ENCODE measurements at regions not wholly inside any gene's neighbourhood (a gene's known extent, or its start where the extent isn't known, plus 50 kb on each side); places are given as distances from the start of the nearest gene placed in this dataset.

DNA sequence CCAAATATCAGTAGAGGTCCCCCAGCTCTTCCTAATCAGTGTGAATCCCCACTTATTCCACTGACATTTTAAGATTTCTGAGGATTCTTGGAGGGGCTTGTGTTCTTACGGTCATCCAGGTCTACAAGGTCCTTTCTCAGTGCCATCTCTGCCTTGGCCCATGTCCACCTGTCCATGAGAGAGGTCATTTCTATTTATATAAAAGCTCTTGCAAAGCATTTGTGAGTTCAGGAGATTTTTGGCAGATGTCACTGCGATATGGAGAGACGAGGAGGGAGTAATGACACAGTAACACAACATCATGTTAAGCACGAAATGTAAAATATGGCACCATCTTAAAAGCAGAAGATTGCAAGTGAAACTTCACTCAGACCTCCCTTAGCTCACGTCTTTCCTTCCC is 144.6 kb upstream of the NFIA start:
- Histone ChIP-seq H3K9ac (ENCODE audit: low read depth in 1 of 2, low read length in 2 of 2) (no peak overlapping the region), H3K4me1 (ENCODE audit: control insufficient read depth in 4 of 4, insufficient read depth in 4 of 4, low read length in 3 of 4) (no peaks in the 10 kb centered on the region), H3K9me3 (ENCODE audit: control insufficient read depth in 4 of 4, low read length in 3 of 4) (no peaks in the 10 kb centered on the region), H3K36me3 (ENCODE audit: control insufficient read depth in 4 of 4, insufficient read depth in 3 of 4, low read depth in 1 of 4, low read length in 3 of 4) (no peaks in the 10 kb centered on the region), H3K27ac (ENCODE audit: low read depth in 1 of 2, low read length in 2 of 2) (no peak overlapping the region), H3K27me3 (ENCODE audit: control insufficient read depth in 4 of 4, insufficient read depth in 4 of 4, low read length in 3 of 4) (no peaks in the 10 kb centered on the region), H3K4me3 (ENCODE audit: low read depth in 1 of 3, low read length in 3 of 3) (no peak overlapping the region)
- TF ChIP-seq, protein P1, sequence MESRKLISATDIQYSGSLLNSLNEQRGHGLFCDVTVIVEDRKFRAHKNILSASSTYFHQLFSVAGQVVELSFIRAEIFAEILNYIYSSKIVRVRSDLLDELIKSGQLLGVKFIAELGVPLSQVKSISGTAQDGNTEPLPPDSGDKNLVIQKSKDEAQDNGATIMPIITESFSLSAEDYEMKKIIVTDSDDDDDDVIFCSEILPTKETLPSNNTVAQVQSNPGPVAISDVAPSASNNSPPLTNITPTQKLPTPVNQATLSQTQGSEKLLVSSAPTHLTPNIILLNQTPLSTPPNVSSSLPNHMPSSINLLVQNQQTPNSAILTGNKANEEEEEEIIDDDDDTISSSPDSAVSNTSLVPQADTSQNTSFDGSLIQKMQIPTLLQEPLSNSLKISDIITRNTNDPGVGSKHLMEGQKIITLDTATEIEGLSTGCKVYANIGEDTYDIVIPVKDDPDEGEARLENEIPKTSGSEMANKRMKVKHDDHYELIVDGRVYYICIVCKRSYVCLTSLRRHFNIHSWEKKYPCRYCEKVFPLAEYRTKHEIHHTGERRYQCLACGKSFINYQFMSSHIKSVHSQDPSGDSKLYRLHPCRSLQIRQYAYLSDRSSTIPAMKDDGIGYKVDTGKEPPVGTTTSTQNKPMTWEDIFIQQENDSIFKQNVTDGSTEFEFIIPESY (IDR thresholded peaks at IDR 0.05) = no peak
- TF ChIP-seq TAF1 (conservative IDR thresholded peaks at IDR 0.05) (no peak), RAD21 (IDR thresholded peaks at IDR 0.05) (no peak), GABPA (IDR thresholded peaks at IDR 0.05 in 1 of 2, conservative IDR thresholded peaks at IDR 0.05 in 1 of 2) (no peak), SP1 (IDR thresholded peaks at IDR 0.05) (no peak), YY1 (IDR thresholded peaks at IDR 0.05) (no peak), HNF4G (IDR thresholded peaks at IDR 0.05) (no peak), HNF4A (conservative IDR thresholded peaks at IDR 0.05) (no peak)
- TF ChIP-seq, protein P2, sequence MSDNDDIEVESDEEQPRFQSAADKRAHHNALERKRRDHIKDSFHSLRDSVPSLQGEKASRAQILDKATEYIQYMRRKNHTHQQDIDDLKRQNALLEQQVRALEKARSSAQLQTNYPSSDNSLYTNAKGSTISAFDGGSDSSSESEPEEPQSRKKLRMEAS (IDR thresholded peaks at IDR 0.05) = no peak
- WGBS = 52% methylated on average over 5 of the region's 5 CpGs
- DNase-seq (ENCODE audit: low spot score) = no peak

DNA sequence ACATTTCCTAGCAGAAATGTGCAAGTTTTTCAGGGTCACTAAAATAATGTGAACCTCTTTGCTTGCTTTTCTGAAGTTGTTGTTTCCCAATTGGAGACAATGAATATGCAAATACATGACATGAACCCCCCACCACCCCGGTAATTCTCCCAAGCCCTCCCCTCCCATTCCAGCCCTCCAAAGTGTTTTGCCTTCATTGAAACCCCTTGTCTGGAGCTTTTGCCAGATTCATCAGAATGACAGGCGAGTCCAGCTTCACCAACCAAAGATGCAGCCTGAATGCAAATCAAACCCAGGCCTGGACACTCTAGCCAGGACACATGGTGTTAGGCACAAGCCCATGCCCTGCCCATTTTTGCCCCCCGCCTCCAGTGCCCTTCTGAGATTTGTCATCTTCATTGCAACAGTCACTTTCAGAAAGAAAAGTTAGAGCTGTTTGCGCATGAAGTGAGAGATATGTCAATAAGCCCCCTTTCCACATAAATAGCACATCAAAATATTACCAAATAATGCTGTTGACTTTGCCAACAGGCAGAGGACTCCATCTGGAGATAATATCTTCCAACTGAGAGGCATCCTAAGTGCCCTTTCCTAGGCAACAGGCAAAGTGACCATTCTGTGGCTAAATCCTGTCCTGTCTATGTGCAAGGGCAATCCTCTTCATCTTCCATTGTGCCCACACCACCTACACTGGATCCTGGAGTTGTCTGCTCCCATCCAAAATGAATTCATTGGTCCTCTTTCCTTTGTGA is 145.6 kb upstream of the NFIA start:
- 82% methylated on average over 4 of the region's 4 CpGs for WGBS
- TF ChIP-seq TAF1 (conservative IDR thresholded peaks at IDR 0.05) = no peak
- TF ChIP-seq YY1 (IDR thresholded peaks at IDR 0.05) = no peak
- no peak for TF ChIP-seq SP1 (IDR thresholded peaks at IDR 0.05)
- no peak for TF ChIP-seq NR2F2 (IDR thresholded peaks at IDR 0.05)
- TF ChIP-seq, protein P2 (IDR thresholded peaks at IDR 0.05) = no peak
- TF ChIP-seq EGR1 (IDR thresholded peaks at IDR 0.05; ENCODE audit: low read depth in 2 of 2) = no peak
- no peak for TF ChIP-seq RAD21 (IDR thresholded peaks at IDR 0.05)
- no peak for TF ChIP-seq FOXA1 (IDR thresholded peaks at IDR 0.05)
- TF ChIP-seq, protein P1 (IDR thresholded peaks at IDR 0.05) = no peak
- TF ChIP-seq, protein P3, sequence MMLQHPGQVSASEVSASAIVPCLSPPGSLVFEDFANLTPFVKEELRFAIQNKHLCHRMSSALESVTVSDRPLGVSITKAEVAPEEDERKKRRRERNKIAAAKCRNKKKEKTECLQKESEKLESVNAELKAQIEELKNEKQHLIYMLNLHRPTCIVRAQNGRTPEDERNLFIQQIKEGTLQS (IDR thresholded peaks at IDR 0.05) = no peak
- TF ChIP-seq FOXA2 (IDR thresholded peaks at IDR 0.05) = no peak
- TF ChIP-seq HNF4G (IDR thresholded peaks at IDR 0.05) = no peak
- no peaks in the 10 kb centered on the region for H3K36me3 ChIP-seq (ENCODE audit: control insufficient read depth in 4 of 4, insufficient read depth in 3 of 4, low read depth in 1 of 4, low read length in 3 of 4)

More for the DNA sequence above, 145.6 kb upstream of the NFIA start:
- DNase-seq (ENCODE audit: low spot score) = no peak
- Histone ChIP-seq H3K4me3 (ENCODE audit: low read depth in 1 of 3, low read length in 3 of 3) (no peak overlapping the region), H3K9ac (ENCODE audit: low read depth in 1 of 2, low read length in 2 of 2) (no peak overlapping the region), H3K27ac (ENCODE audit: low read depth in 1 of 2, low read length in 2 of 2) (no peak overlapping the region), H3K27me3 (ENCODE audit: control insufficient read depth in 4 of 4, insufficient read depth in 4 of 4, low read length in 3 of 4) (no peaks in the 10 kb centered on the region), H3K9me3 (ENCODE audit: control insufficient read depth in 4 of 4, low read length in 3 of 4) (no peaks in the 10 kb centered on the region), H3K4me1 (ENCODE audit: control insufficient read depth in 4 of 4, insufficient read depth in 4 of 4, low read length in 3 of 4) (no peaks in the 10 kb centered on the region)
